ENCODE measurements at regions not wholly inside any gene's neighbourhood (a gene's known extent, or its start where the extent isn't known, plus 50 kb on each side); places are given as distances from the start of the nearest gene placed in this dataset.

- in situ Hi-C loops (cut with HindIII; ENCODE audit: low pct_ligation_motif_present, low sequenced_read_pairs), result no loop called here
- H3K4me3 ChIP-seq (ENCODE audit: low read depth, low read length), result no peak overlapping the region
- no peak overlapping the region for H3K27ac ChIP-seq
- TF ChIP-seq, protein P1, sequence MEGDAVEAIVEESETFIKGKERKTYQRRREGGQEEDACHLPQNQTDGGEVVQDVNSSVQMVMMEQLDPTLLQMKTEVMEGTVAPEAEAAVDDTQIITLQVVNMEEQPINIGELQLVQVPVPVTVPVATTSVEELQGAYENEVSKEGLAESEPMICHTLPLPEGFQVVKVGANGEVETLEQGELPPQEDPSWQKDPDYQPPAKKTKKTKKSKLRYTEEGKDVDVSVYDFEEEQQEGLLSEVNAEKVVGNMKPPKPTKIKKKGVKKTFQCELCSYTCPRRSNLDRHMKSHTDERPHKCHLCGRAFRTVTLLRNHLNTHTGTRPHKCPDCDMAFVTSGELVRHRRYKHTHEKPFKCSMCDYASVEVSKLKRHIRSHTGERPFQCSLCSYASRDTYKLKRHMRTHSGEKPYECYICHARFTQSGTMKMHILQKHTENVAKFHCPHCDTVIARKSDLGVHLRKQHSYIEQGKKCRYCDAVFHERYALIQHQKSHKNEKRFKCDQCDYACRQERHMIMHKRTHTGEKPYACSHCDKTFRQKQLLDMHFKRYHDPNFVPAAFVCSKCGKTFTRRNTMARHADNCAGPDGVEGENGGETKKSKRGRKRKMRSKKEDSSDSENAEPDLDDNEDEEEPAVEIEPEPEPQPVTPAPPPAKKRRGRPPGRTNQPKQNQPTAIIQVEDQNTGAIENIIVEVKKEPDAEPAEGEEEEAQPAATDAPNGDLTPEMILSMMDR (IDR thresholded peaks at IDR 0.05; ENCODE audit: low read depth, low read length, missing control alignments), result no peak
- H3K36me3 ChIP-seq (replicated peaks), result no peaks in the 10 kb centered on the region
- no peaks in the 10 kb centered on the region for H3K27me3 ChIP-seq (replicated peaks)
- no peak for DNase-seq
Observed at GRCh38 chr6:14906621-14907020, 339.2 kb upstream of the JARID2 start.

DNA sequence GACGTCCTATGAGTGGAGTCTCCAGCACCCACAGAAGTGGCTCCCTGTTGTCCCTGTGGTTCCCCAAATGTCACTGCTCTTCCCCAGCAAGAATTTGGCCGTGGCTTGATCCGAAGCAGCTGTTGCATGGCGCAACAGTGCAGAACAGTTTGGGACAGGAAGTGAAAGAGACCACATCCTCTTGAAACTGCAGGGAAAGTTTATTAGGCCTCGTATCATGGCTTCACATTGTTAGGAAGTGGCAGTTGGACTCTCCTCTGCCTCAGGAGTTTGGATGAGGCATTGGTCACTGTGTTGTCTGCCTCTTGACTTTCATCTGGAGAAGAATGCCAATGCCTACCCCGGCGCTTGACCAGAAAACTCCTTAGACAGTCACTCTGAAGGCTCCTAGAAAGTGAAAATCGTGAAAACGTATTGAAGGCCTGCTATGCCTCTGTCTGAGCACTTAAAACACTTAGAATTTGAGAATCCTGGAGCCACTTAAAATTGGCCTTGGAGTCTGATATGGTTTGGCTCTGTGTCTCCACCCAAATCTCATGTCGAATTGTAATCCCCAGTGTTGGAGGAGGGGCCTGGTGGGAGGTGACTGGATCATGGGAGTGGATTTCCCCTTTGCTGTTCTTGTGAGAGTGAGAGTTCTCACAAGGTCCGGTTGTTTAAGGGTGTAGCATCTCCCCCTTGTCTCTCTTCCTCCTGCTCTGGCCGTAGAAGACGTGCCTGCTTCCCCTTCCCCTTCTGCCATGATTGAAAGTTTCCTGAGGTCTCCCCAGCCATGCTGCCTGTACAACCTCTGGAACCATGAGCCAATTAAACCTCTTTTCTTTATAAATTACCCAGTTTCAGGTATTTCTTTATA, 334.9 kb upstream of the JARID2 start:
- no peak overlapping the region for H3K27ac ChIP-seq

GRCh38 chr6:14912226-14912625, 333.6 kb upstream of the JARID2 start:
- Histone ChIP-seq H3K27ac (no peak overlapping the region), H3K27me3 (replicated peaks) (no peaks in the 10 kb centered on the region), H3K36me3 (replicated peaks) (no peaks in the 10 kb centered on the region), H3K4me3 (ENCODE audit: low read depth, low read length) (no peak overlapping the region)
- TF ChIP-seq, protein P1 (IDR thresholded peaks at IDR 0.05; ENCODE audit: low read depth, low read length, missing control alignments), result no peak
- no peak for DNase-seq
- in situ Hi-C loops (cut with HindIII; ENCODE audit: low pct_ligation_motif_present, low sequenced_read_pairs), result no loop called here

More for the DNA sequence above, 334.9 kb upstream of the JARID2 start:
- Histone ChIP-seq H3K4me3 (ENCODE audit: low read depth, low read length) (no peak overlapping the region), H3K27me3 (replicated peaks) (no peaks in the 10 kb centered on the region), H3K36me3 (replicated peaks) (no peaks in the 10 kb centered on the region)
- in situ Hi-C loops (cut with HindIII; ENCODE audit: low pct_ligation_motif_present, low sequenced_read_pairs), result no loop called here
- TF ChIP-seq, protein P1 (IDR thresholded peaks at IDR 0.05; ENCODE audit: low read depth, low read length, missing control alignments), result no peak
- DNase-seq, result no peak

DNA sequence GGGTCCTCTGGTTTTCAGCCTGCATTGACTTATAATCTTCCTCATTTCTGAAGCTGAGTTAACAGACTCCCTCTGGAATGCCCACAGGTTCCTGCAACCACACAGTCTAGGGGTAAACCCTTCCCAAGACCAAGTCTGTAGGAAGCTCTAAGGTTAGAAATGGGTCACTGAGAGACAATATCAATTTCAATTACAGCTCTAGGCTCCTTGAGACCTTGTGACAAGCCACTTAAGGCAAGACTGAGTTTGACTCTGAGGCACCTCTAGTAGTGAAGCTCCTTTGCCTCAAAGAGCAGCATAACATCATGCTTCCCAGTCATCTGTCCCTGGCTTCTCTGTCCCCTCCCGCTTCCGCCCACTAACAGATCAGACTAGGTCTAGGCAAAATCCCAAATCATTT, 333.2 kb upstream of the JARID2 start:
- TF ChIP-seq, protein P1 (IDR thresholded peaks at IDR 0.05; ENCODE audit: low read depth, low read length, missing control alignments), result no peak
- in situ Hi-C loops (cut with HindIII; ENCODE audit: low pct_ligation_motif_present, low sequenced_read_pairs), result no loop called here
- H3K36me3 ChIP-seq (replicated peaks), result no peaks in the 10 kb centered on the region
- DNase-seq, result no peak
- no peaks in the 10 kb centered on the region for H3K27me3 ChIP-seq (replicated peaks)
- no peak overlapping the region for H3K27ac ChIP-seq
- no peak overlapping the region for H3K4me3 ChIP-seq (ENCODE audit: low read depth, low read length)

DNA sequence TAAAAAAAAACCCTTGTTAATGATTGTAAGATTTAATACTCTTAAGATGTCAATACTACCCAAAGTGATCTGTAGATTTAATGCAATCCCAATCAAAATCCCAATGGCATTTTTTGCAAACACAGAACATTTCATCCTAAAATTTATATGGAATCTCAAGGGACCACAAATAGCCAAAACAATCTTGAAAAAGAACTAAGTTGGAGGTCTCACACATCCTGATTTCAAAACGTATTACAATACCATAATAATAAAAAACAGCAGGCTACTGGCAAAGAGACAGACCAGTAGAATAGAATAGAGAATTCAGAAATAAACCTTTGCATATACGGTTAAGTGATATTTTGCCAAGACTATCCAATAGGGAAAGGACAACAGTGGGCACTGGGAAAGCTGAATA, 331.9 kb upstream of the JARID2 start:
- no peaks in the 10 kb centered on the region for H3K27me3 ChIP-seq (replicated peaks)
- H3K36me3 ChIP-seq (replicated peaks), result no peaks in the 10 kb centered on the region
- in situ Hi-C loops (cut with HindIII; ENCODE audit: low pct_ligation_motif_present, low sequenced_read_pairs), result no loop called here
- H3K27ac ChIP-seq, result no peak overlapping the region
- H3K4me3 ChIP-seq (ENCODE audit: low read depth, low read length), result no peak overlapping the region
- TF ChIP-seq, protein P1 (IDR thresholded peaks at IDR 0.05; ENCODE audit: low read depth, low read length, missing control alignments), result no peak
- DNase-seq, result no peak
